HG03066 (cell line): ENCODE measurements at regions not wholly inside any gene's neighbourhood (a gene's known extent, or its start where the extent isn't known, plus 50 kb on each side); places are given as distances from the start of the nearest gene placed in this dataset.
"Not testable (repeated sequence)": the region's sequence is repeated elsewhere in the genome, so short reads cannot be mapped to it uniquely, and the experiment has no call there.

Experiments
- ATAC-seq: cut with Tn5 transposase; IDR thresholded peaks from one replicate; pipeline ENCODE4 v1.9.1; 2021; ENCODE audit warnings: low read depth; ENCODE audit not compliant: unreplicated experiment

GRCh38 chr11:116044941-116045340, 540.7 kb upstream of the CADM1 start:
- ATAC-seq: no peak

GRCh38 chr11:116044520-116044919, 540.3 kb upstream of the CADM1 start:
- no peak for ATAC-seq

- ATAC-seq: no peak
These were observed 539.6 kb upstream of the CADM1 start for GRCh38 chr11:116043857-116044256.

- not testable (repeated sequence) for ATAC-seq
These were observed 538.8 kb upstream of the CADM1 start for GRCh38 chr11:116043059-116043458.

GRCh38 chr11:116042146-116042545, 537.9 kb upstream of the CADM1 start:
- ATAC-seq: no peak

GRCh38 chr11:116037861-116038260, 533.6 kb upstream of the CADM1 start:
- no peak for ATAC-seq

GRCh38 chr11:116035977-116036376, 531.8 kb upstream of the CADM1 start:
- no peak for ATAC-seq

- ATAC-seq: no peak
These were observed 529.8 kb upstream of the CADM1 start for GRCh38 chr11:116033931-116034553.

- no peak for ATAC-seq
These were observed 526.6 kb upstream of the CADM1 start for GRCh38 chr11:116030697-116031331.

GRCh38 chr11:116028506-116028905, 524.3 kb upstream of the CADM1 start:
- not testable (repeated sequence) for ATAC-seq

- ATAC-seq: no peak
These were observed 495.2 kb upstream of the CADM1 start for GRCh38 chr11:115999437-115999836.

GRCh38 chr11:115996808-115997188, 492.6 kb upstream of the CADM1 start:
- ATAC-seq: peak; percentile 4

GRCh38 chr11:115996125-115996807, 492.1 kb upstream of the CADM1 start:
- ATAC-seq: peak; percentile 99

GRCh38 chr11:115993590-115993989, 489.4 kb upstream of the CADM1 start:
- no peak for ATAC-seq

GRCh38 chr11:115990004-115990447, 485.8 kb upstream of the CADM1 start:
- ATAC-seq: no peak

- no peak for ATAC-seq
These were observed 481.7 kb upstream of the CADM1 start for GRCh38 chr11:115985896-115986295.

GRCh38 chr11:115984228-115984627, 480.0 kb upstream of the CADM1 start:
- ATAC-seq: no peak

GRCh38 chr11:115982666-115983065, 478.5 kb upstream of the CADM1 start:
- no peak for ATAC-seq

GRCh38 chr11:115981814-115982471, 477.7 kb upstream of the CADM1 start:
- ATAC-seq: no peak

- no peak for ATAC-seq
These were observed 476.9 kb upstream of the CADM1 start for GRCh38 chr11:115981104-115981481.

GRCh38 chr11:115980337-115981103, 476.3 kb upstream of the CADM1 start:
- ATAC-seq: no peak
